ENCODE measurements at regions not wholly inside any gene's neighbourhood (a gene's known extent, or its start where the extent isn't known, plus 50 kb on each side); places are given as distances from the start of the nearest gene placed in this dataset.

GRCh38 chr16:86647561-86647960 is 69.2 kb downstream of the FOXL1 start:
- TF ChIP-seq POLR2A (IDR thresholded peaks at IDR 0.05; ENCODE audit: low read length) (no peak), GATA1 (IDR thresholded peaks at IDR 0.05; ENCODE audit: low read depth, low read length) (no peak)

Data from erythroblast (primary cell).